ENCODE measurements at regions not wholly inside any gene's neighbourhood (a gene's known extent, or its start where the extent isn't known, plus 50 kb on each side); places are given as distances from the start of the nearest gene placed in this dataset.

DNA sequence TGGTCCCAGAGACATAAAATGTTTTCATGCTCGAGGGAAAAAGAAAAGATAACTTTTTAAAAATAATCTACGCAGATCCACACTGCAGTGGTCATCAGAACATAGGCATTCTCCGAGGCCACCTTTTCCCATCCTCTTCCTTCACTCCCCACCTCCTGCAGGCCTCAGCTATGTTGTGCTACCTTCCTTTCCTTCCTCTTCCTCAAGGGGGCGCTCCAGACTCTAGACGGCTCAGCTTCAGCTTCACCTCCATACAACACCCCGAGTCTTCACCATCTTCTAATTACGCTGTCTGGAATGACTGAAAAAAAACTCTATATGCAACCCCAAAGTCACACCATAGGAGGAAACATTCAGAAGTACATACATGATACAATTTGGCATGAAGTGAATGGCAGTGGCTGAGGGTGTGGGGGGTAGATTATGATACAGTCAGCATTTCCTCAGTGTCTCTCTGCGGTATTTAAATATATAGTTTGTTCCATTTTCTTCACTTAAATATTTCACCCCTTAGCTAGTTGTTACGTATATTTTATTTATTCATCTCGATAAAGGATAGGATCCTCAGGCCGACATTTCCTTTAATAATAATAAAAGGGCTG lies 583.6 kb downstream of the IRS1 start:
- in situ Hi-C loops (cut with HindIII; ENCODE audit: low sequenced_read_pairs) = no loop called here
- peak; percentile 61 for DNase-seq (ENCODE audit: low read depth, low spot score)

DNA sequence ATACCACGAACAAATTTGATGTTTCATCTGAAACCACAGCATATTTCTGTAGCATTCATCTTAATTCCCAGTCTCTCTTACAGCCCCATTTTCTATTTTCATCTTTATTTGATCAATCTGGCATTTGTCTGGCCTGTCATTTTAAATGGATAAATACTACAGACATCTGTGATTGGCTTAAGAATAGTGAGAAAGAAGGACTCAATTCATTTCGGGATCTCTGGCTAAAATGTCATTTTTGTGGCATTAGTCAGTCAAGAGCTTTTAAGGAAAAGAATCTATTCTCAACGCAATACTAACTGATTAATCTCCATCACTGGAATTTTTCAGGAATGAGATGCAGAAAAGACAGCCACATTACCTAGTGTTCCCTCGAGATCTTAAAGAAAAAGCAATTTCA lies 585.9 kb downstream of the IRS1 start:
- H3K4me3 ChIP-seq (ENCODE audit: low read depth, low read length) = no peak overlapping the region
- in situ Hi-C loops (cut with HindIII; ENCODE audit: low sequenced_read_pairs) = no loop called here
- DNase-seq (ENCODE audit: low read depth, low spot score) = peak; percentile 82
- no peak for TF ChIP-seq CTCF (IDR thresholded peaks at IDR 0.05; ENCODE audit: low read depth, low read length)

More for the DNA sequence above, 583.6 kb downstream of the IRS1 start:
- no peak overlapping the region for H3K4me3 ChIP-seq (ENCODE audit: low read depth, low read length)
- TF ChIP-seq CTCF (IDR thresholded peaks at IDR 0.05; ENCODE audit: low read depth, low read length) = peak; percentile 74

- H3K4me3 ChIP-seq (ENCODE audit: low read depth, low read length) = no peak overlapping the region
- TF ChIP-seq CTCF (IDR thresholded peaks at IDR 0.05; ENCODE audit: low read depth, low read length) = no peak
- DNase-seq (ENCODE audit: low read depth, low spot score) = peak; percentile 91
- in situ Hi-C loops (cut with HindIII; ENCODE audit: low sequenced_read_pairs) = no loop called here
Observed at GRCh38 chr2:226211439-226211838, 588.2 kb downstream of the IRS1 start.

GRCh38 chr2:226208726-226209125 lies 590.9 kb downstream of the IRS1 start:
- no peak for TF ChIP-seq CTCF (IDR thresholded peaks at IDR 0.05; ENCODE audit: low read depth, low read length)
- in situ Hi-C loops (cut with HindIII; ENCODE audit: low sequenced_read_pairs) = no loop called here
- peak; percentile 52 for DNase-seq (ENCODE audit: low read depth, low spot score)
- no peak overlapping the region for H3K4me3 ChIP-seq (ENCODE audit: low read depth, low read length)

DNA sequence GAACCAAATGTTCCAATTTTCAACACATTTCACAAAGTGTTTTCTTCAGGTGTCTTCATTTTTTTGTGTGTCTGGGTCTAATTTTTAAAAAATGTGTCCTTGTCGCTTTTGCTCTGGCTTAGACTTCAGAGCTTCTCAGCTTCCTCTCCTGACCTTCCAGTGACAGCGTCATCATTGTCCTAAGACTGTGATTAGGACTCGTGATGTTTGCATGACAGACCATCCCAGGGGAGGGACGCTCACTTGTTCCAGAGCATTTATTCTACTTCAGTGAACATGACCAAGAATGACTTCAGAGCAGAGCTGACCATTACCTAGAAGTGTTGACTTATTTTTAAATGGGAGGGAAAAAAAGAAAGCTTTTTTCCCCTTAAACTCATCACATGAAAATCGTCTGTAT lies 591.9 kb downstream of the IRS1 start:
- H3K4me3 ChIP-seq (ENCODE audit: low read depth, low read length) = no peak overlapping the region
- in situ Hi-C loops (cut with HindIII; ENCODE audit: low sequenced_read_pairs) = no loop called here

GRCh38 chr2:226199555-226199954 lies 600.1 kb downstream of the IRS1 start:
- H3K4me3 ChIP-seq (ENCODE audit: low read depth, low read length) = no peak overlapping the region
- no peak for DNase-seq (ENCODE audit: low read depth, low spot score)
- in situ Hi-C loops (cut with HindIII; ENCODE audit: low sequenced_read_pairs) = no loop called here
- no peak for TF ChIP-seq CTCF (IDR thresholded peaks at IDR 0.05; ENCODE audit: low read depth, low read length)

More for the DNA sequence above, 591.9 kb downstream of the IRS1 start:
- no peak for TF ChIP-seq CTCF (IDR thresholded peaks at IDR 0.05; ENCODE audit: low read depth, low read length)
- no peak for DNase-seq (ENCODE audit: low read depth, low spot score)
